ENCODE measurements at regions not wholly inside any gene's neighbourhood (a gene's known extent, or its start where the extent isn't known, plus 50 kb on each side); places are given as distances from the start of the nearest gene placed in this dataset.

DNA sequence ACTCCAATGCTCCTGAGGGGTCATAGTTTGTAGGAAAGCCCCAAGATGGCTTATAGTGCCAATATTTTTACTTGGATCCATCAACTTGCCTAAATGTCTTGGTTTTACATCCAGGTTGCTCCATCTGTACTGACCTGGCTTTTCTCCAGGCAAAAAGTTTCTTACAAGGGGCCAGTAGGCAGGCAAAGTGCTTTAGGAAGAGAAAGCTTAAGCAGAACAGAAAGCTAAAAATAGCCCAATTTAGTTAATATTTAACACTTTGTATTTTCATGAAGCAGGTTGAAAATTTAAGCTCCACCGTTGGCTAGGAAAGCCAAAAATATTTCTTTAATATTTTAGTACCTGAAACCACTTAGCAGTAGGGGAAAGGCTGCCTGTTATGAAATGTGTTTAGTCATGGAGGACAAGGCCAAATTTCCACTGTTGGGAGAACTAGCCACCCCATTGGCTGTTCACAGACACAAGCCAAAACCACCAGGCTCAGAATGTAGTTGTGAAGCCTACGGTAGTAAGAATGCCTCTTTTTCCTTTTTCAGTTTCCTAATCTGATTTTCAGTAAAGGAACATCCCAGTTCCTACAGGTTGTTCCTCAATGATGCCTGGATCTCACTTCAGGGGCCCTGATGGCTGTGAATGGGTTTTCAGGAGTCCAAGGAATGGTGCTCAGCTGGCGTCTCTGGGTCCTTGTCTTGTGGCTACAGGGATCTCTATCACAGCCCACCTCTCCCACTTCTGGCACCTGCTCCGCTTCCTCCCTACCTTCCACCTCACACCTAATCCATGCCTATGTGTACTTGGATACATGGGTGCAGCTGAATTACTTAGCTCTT lies 324.8 kb downstream of the PMP22 start:
- no peak for DNase-seq

GRCh38 chr17:14935845-14936485 lies 329.2 kb downstream of the PMP22 start:
- no peak for DNase-seq

DNA sequence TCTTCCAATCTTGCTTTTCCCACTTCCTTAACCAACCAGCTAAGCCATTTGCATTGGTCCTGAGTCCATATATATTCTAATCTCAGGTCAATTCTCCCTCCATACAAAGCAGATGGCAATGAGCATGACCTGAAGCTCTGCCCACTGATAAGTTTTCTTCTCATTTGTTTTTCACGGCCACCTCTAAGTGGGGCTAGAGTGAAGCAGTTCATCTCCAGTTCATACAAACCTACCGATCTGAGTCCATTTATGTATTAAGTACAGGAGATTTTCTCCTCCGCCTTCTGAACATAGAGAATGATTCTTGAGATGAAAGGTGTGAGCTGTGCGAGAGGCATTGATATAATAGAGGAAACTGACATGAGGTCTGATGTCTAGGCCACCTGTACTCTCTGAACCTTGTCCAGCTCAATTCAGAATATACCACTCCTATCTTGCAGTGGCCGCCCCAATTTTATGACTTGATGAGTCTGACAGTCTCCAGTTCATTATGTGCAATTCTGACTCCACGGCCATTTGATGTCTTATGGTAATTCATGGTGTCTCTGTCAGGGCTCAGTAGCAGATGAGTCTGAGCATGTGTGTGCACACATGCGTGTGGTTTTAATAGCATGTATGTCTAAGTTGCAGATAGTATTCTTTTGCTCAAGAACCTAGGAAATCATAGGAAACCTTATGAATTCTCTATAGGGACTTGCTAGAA lies 329.8 kb downstream of the PMP22 start:
- no peak for DNase-seq

GRCh38 chr17:14933676-14934075 lies 331.4 kb downstream of the PMP22 start:
- no peak for DNase-seq

DNA sequence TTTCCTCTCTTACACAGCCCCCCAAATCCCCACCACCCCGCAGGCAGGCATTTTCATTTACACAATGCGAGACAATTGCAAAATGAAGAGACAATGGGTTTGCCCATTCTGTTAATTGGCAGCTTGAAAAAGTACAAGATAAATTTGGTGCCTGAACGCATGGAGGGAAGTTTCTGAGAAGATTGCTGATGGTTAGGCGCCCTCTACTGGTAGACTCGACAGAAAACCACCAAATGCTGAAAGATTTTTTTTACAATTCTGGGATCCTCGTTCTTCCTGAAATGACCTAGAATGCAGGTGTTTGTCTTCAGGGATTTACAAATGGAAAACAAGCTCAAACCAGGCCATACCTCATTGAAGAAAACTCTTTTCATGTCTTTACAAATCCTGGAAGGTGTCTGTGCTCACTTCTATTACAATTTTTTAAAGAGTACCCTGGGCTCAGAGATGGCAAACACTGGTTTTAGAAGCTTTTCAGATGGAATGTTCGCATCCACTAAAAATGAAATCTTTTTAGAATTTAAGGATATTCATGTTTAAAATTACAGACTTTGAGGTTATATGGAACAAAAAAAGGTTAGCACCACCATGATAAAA lies 338.5 kb downstream of the PMP22 start:
- peak; percentile 75 to 87 (median 81) for DNase-seq

GRCh38 chr17:14926073-14926472 lies 339.1 kb downstream of the PMP22 start:
- no peak for DNase-seq

DNA sequence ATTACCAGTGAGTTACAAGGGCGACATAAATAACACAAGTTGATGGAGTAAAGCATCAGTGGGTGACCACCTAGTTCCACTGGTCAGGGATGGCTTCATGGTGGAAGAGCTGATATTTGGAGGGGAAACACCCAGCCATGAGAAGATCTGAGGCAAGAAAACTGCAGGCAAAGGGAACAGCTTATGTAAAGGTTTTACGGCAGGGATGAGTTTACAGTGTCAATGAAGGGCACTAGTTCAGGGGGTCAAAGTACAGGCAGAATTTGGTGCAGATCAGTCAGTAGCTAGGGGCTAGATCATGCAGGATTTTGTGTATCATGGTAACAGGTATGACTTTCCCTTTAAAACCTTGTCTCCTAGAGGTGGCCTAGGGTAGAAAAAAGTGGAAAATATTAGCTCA lies 339.6 kb downstream of the PMP22 start:
- DNase-seq = no peak

DNA sequence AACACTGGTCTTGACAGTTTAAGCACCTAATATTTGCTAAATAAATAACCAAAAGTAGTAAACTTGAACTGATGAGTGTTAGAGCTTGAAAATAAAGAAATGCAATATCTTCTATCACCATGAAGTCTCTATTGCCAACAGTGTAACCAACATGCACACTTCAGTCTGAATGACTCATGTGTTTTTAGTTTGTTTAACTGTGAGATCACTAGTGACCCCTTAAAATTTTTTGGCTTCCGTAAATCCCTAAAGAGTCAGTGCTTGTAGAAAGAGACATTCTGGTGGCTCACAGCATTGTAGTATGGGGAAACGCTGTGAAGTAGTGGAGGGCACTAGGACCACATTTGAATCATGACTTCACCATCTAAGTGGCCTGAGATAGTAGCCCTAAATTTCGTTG lies 341.1 kb downstream of the PMP22 start:
- DNase-seq = no peak

GRCh38 chr17:14922411-14922810 lies 342.7 kb downstream of the PMP22 start:
- no peak for DNase-seq

GRCh38 chr17:14921936-14922335 lies 343.2 kb downstream of the PMP22 start:
- no peak for DNase-seq

DNA sequence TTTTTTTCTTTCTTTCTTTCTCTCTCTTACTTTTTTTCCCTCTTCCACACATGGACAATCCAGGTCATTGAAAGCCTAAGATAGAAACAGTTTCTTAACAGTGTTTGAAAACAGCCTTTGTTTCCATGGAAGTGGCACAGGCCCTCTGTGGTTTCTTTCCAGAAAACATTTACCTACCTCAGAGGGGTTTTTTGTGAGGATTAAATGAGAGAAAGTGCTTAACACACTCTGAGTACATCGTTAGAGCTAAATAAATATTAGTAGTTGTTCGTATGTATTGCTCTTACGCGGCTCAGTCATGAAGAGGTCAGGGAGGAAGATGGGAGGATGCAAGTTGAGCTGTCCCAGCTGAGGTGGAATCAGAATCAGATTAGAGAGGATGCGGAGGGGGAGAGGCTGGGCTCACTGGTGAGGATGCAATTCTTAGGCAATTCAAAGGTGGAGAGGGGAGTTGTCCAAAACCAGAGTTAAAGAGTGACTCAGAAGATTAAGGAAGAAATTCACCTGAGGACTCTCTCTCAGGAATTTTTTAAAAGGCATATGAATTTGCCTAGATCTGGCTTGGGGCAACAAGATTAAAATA lies 345.4 kb downstream of the PMP22 start:
- no peak for DNase-seq

DNA sequence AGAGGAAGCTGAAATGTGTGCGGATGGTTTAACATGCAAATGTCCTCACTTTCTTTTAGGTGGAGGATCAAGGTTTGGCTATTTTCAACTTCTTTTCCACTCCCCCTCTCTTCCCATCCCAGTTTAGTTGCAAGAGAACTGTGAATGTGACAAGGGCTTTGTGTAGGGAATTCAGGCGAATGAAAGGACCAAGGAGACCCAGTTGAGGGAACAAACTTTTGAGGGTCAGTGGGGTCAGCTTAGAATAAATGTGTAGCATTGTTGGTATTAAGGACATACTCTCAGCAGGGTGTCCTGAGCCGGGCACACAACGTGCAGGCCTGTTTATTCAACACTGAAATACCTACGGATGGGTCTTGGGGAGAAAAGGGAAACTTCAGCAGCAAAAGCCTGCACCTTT lies 346.0 kb downstream of the PMP22 start:
- DNase-seq = no peak

DNA sequence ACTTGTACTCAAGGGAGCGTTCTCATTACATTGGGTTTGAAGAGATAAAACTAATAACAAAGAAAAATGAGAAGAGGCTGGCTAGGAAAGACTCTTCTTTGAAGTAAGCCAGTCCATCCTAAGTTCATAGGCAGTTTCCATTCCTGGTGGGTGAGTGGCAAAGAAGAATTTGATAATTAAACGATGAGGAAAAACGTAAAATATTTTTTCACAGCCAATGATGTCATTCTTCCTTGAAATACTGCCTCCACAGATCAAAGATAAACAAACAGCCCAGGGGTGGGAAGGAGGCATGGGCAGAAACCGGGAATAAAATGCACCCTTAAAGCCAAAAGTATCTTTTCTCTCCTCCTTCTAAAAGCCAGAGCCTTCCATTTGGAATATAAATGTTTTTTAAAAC lies 346.6 kb downstream of the PMP22 start:
- DNase-seq = no peak

DNA sequence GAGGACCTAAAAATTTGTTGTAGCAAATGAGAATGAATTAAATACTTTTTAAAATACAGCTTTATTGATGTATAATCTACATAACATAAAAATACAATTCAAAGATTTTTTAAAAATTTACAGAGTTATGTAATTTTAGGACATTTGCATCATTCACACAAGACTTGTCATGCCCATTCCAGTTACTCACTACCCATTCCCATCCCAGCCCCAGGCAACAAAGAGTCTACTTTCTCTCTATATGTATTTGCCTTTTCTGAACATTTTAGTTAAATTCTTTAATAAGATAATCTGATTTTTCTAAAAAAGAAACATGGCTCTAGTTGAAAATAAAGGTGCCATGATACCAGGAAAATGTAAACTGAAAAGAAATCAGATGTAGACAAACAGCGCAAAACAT lies 354.2 kb downstream of the PMP22 start:
- DNase-seq = peak in 1 of 3 donors; percentile 15

- no peak for DNase-seq
Observed at GRCh38 chr17:14904386-14904785, 360.7 kb downstream of the PMP22 start.

GRCh38 chr17:14903854-14904253 lies 361.3 kb downstream of the PMP22 start:
- no peak for DNase-seq

GRCh38 chr17:14902803-14903202 lies 362.3 kb downstream of the PMP22 start:
- no peak for DNase-seq

DNA sequence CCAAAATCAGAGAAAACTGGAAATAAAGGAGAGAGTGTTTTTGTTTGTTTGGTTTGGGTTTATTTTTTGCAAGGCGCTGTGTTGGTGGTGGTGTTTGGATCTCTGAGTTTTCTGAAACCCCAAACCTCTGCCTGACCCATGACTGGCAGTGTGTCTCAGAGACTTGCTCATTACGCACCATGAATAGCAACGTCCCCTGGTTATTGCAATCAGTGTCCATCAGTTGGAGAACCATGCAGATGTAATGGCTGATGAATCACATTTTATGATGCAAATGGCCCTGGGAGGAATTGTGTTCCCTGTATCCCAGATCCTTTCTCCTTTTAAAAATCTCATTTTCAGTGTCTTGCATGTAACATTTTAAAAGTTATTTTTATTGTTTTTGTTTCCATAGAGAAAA lies 362.8 kb downstream of the PMP22 start:
- no peak for DNase-seq

DNA sequence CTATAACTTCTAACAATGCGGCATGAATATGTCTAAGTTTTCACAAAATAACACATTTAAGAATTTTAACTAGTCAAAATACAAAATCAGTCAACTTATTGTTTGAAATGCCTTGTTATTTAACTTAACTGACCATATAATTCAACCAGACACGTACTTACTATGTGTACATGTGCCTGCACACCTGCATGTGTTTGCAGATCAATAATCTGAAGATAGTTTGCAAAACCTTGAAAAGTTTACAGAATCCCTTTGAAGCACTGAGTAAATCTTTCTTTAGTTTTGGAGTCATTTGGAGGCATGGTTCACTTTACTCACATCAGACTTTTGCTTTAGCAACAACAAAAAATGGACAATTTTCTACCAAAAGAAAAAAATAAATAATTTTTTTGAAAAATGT lies 363.8 kb downstream of the PMP22 start:
- DNase-seq = no peak

DNA sequence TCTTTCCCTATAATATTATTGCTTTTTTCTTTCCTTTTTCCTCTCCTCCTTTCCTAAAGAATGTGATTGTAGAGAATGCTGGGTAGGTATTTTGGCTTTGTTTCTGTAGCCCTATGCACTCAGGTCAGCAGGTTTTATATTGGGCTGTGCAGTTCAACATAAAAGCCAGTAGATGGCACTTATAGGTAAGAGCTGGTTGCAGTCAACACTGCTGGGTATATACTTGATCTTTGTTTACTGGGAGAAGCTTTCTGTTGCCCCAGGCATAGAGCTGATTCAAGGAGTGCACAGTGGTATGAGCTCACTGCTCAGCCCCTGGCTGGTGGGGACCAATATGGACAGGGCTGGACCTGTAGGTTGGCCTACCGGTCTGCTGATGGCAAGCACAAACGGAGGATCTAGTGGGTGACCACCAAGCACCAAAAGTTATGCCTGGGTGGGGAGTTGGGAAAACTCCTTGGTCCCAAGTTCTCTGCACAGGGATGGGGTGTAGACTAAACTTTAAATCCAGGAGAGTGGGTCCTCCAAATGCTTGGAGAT lies 378.9 kb downstream of the PMP22 start:
- DNase-seq = no peak

DNA sequence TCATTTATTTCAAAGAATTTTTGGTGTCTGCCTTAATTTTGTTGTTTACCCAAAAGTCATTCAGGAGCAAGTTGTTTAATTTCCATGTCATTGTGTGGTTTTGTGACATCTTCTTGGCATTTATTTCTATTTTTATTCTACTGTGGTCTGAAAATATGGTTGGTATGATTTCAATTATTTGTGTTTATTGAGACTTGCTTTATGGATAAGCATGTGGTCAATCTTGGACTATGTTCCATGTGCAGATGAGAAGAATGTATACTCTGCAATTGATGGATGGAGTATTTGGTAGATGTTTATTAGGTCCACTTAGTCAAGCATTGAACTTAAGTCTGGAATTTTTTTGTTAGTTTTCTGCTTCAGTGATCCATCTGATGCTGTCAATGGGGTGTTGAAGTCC lies 383.0 kb downstream of the PMP22 start:
- no peak for DNase-seq

- DNase-seq = no peak
Observed at GRCh38 chr17:14875557-14876412, 389.3 kb downstream of the PMP22 start.

All from suppressor macrophage treated with lipopolysaccharide for 1 hour (primary cell).